Chondrocyte (in vitro differentiated cells): ENCODE measurements at regions not wholly inside any gene's neighbourhood (a gene's known extent, or its start where the extent isn't known, plus 50 kb on each side); places are given as distances from the start of the nearest gene placed in this dataset.

ENCODE experiments used
- DNase-seq: peaks from one replicate; pipeline ENCODE4 v3.0.0; 2021; ENCODE audit warnings: mixed read lengths, low spot score
- H3K27ac Mint-ChIP-seq: one replicate; pipeline ENCODE4 v1.8.0; 2021; ENCODE audit warnings: mild to moderate bottlenecking, moderate library complexity, mixed read lengths; ENCODE audit not compliant: unreplicated experiment
- H3K27me3 Mint-ChIP-seq: 2 replicates; pipeline ENCODE4 v1.8.0; 2021; ENCODE audit warnings: low read depth, mixed read lengths
- H3K36me3 Mint-ChIP-seq: 2 replicates; pipeline ENCODE4 v1.8.0; 2021; ENCODE audit warnings: low read depth, mixed read lengths
- H3K4me1 Mint-ChIP-seq: 2 replicates; pipeline ENCODE4 v1.8.0; 2021; ENCODE audit warnings: low read depth, mild to moderate bottlenecking, mixed read lengths
- H3K4me3 Mint-ChIP-seq: one replicate; pipeline ENCODE4 v1.8.0; 2021; ENCODE audit warnings: mild to moderate bottlenecking, moderate library complexity, mixed read lengths; ENCODE audit not compliant: unreplicated experiment
- H3K9me3 Mint-ChIP-seq: 2 replicates; pipeline ENCODE4 v1.8.0; 2021; ENCODE audit warnings: low read depth, mixed read lengths
- CTCF ChIP-seq: fragments of 200-600 bp; sonication (generic); IDR thresholded peaks from 2 replicates; pipeline ENCODE4 v1.5.0; 2021; ENCODE audit warnings: antibody characterized with exemption, mild to moderate bottlenecking, moderate library complexity

- no peaks in the 10 kb centered on the region for H3K27me3 Mint-ChIP-seq
- TF ChIP-seq CTCF = no peak
- no peaks in the 10 kb centered on the region for H3K36me3 Mint-ChIP-seq
- no peak overlapping the region for H3K27ac Mint-ChIP-seq
- H3K4me1 Mint-ChIP-seq = no peaks in the 10 kb centered on the region
- H3K4me3 Mint-ChIP-seq = no peak overlapping the region
- H3K9me3 Mint-ChIP-seq = no peaks in the 10 kb centered on the region
- no peak for DNase-seq
These were observed 367.9 kb downstream of the TFEC start for GRCh38 chr7:115662676-115663075.

DNA sequence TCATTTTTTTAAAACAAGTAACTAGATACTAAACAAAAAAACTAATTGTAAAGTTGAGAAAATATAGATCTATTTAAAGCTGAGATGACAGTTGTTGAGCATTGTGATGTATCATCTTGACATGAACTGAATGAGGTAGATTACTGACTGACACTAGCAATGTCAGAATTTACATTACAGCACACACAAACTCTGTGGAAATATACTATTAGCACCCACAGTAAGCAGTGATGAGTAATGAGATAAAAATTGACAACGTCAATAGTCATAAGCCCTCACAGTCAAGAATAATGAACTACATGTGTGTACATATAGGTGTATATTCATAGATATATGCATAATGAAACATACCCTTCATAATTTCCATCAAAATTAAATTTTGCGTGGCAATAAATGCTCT is 368.4 kb downstream of the TFEC start:
- no peak overlapping the region for H3K4me3 Mint-ChIP-seq
- H3K9me3 Mint-ChIP-seq = no peaks in the 10 kb centered on the region
- no peak for TF ChIP-seq CTCF
- no peaks in the 10 kb centered on the region for H3K36me3 Mint-ChIP-seq
- no peak for DNase-seq
- no peaks in the 10 kb centered on the region for H3K27me3 Mint-ChIP-seq
- no peaks in the 10 kb centered on the region for H3K4me1 Mint-ChIP-seq
- H3K27ac Mint-ChIP-seq = no peak overlapping the region

DNA sequence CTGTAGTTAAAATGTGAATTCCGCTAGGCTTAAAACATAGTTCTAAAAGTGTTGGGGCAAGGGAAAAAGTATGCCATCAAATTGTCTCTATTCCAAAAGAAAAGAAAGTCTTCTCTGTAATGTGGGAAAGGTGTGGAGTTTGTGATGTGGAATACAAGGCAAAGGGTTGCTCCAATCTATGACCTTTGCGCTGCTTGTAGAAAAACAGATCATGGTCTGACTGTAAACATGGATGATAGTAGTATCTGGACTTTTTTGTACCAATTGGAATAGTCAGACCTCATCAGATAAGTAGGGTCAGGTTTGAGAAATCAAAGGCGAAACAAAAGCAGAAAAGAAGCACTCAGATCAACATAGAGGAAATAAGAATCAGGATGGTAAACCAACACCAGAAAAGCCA is 372.3 kb downstream of the TFEC start:
- Mint-ChIP-seq H3K9me3 (no peaks in the 10 kb centered on the region), H3K4me1 (no peaks in the 10 kb centered on the region), H3K4me3 (no peak overlapping the region), H3K36me3 (no peaks in the 10 kb centered on the region), H3K27ac (no peak overlapping the region), H3K27me3 (no peaks in the 10 kb centered on the region)
- TF ChIP-seq CTCF = no peak
- no peak for DNase-seq

DNA sequence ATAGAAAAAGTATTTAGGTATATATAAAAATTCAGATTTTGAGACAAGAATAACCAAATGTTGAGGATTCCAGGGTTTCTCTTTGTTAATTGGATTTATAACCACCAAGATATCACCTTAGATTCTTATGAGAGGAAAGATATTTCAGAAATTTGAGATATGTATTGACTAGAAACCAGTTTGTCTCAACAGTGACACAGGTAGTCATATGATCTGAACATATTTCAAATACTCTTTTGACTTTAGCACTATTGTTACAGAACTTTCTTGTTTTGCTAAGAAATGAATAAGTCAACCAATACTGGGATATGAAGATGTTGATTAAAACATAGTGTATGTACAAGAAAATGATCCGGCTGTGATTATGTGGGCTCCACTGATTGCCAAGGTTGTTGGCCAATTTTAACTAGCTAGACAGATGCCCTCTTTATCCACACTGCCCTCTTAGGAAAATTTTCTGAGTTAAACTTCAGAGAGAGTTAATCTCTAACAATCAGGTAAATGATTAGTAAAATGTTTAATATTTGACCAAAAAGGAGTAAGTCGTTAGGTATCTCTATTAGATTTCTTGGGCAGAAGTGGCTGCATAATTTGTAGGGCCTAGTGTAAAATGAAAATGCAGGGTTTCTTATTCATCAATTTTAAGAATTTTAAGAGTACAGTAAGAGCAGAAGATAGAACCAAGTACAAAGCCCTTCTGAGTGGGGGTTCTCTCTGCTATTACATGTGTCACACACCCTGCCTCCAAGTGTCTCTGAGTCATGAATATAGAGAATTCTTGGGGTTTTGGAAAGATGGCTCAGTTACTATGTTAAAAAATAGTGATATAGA is 376.0 kb downstream of the TFEC start:
- Mint-ChIP-seq H3K9me3 (no peaks in the 10 kb centered on the region), H3K4me3 (no peak overlapping the region), H3K4me1 (no peaks in the 10 kb centered on the region), H3K27ac (no peak overlapping the region), H3K36me3 (no peaks in the 10 kb centered on the region), H3K27me3 (no peaks in the 10 kb centered on the region)
- DNase-seq = no peak
- no peak for TF ChIP-seq CTCF

- no peak for TF ChIP-seq CTCF
- Mint-ChIP-seq H3K4me1 (no peaks in the 10 kb centered on the region), H3K9me3 (no peaks in the 10 kb centered on the region), H3K27me3 (no peaks in the 10 kb centered on the region), H3K36me3 (no peaks in the 10 kb centered on the region), H3K27ac (no peak overlapping the region), H3K4me3 (no peak overlapping the region)
- no peak for DNase-seq
These were observed 381.1 kb downstream of the TFEC start for GRCh38 chr7:115649429-115649828.
